DND-41 (cell line): ENCODE measurements at regions not wholly inside any gene's neighbourhood (a gene's known extent, or its start where the extent isn't known, plus 50 kb on each side); places are given as distances from the start of the nearest gene placed in this dataset.

Source experiments
- CTCF ChIP-seq: IDR thresholded peaks from 2 replicates; pipeline ENCODE4 v1.5.1; 2012; ENCODE audit warnings: borderline replicate concordance, low read length, moderate library complexity, mild to moderate bottlenecking; ENCODE audit not compliant: poor library complexity, severe bottlenecking; ENCODE audit errors: extremely low read depth
- EZH2 ChIP-seq: IDR thresholded peaks from 3 replicates; pipeline ENCODE4 v1.6.1; 2012; ENCODE audit warnings: borderline replicate concordance, low read depth, mild to moderate bottlenecking, moderate library complexity, low read length, inconsistent platforms; ENCODE audit not compliant: severe bottlenecking

GRCh38 chr19:31185261-31185660 is 164.0 kb downstream of the TSHZ3 start:
- no peak for TF ChIP-seq CTCF
- no peak for TF ChIP-seq EZH2
